MCF 10A (cell line): ENCODE measurements at regions not wholly inside any gene's neighbourhood (a gene's known extent, or its start where the extent isn't known, plus 50 kb on each side); places are given as distances from the start of the nearest gene placed in this dataset.
"Not testable (repeated sequence)": the region's sequence is repeated elsewhere in the genome, so short reads cannot be mapped to it uniquely, and the experiment has no call there.

Experiments used
- BruUV-seq: library from RNA; stranded (reverse); fragments of 400-500 nt; replicated peaks from 2 replicates; lab custom pipeline; 2021; lab: Mats Ljungman, UMichigan
- CTCF ChIA-PET: fragments of 300-600 bp; sonication (Branson Sonifier 250); formaldehyde crosslinking; extraction: SDS; loops from one replicate; lab custom pipeline; 2021; ENCODE audit warnings: antibody characterized with exemption, inconsistent platforms; lab: Yijun Ruan, JAX
- POLR2A ChIA-PET: fragments of 300-600, 350-650 bp; sonication (Branson Sonifier 250); formaldehyde crosslinking; extraction: SDS; loops from one replicate; lab custom pipeline; 2020; ENCODE audit warnings: antibody characterized with exemption, inconsistent platforms; lab: Yijun Ruan, JAX
- DNase-seq: peaks from one replicate; pipeline ENCODE4 v3.0.0-alpha.2; 2018; ENCODE audit not compliant: unreplicated experiment
- H3K27ac Mint-ChIP-seq: one replicate; pipeline ENCODE4 v1.8.0; 2022; ENCODE audit warnings: mild to moderate bottlenecking, low read depth, mixed read lengths; ENCODE audit not compliant: unreplicated experiment
- H3K27me3 Mint-ChIP-seq: one replicate; pipeline ENCODE4 v1.8.0; 2022; ENCODE audit warnings: mixed read lengths; ENCODE audit not compliant: insufficient read depth, unreplicated experiment
- H3K36me3 Mint-ChIP-seq: one replicate; pipeline ENCODE4 v1.8.0; 2022; ENCODE audit warnings: mild to moderate bottlenecking, moderate library complexity, mixed read lengths; ENCODE audit not compliant: insufficient read depth, unreplicated experiment
- H3K4me1 Mint-ChIP-seq: one replicate; pipeline ENCODE4 v1.8.0; 2022; ENCODE audit warnings: mixed read lengths; ENCODE audit not compliant: insufficient read depth, unreplicated experiment
- H3K4me3 Mint-ChIP-seq: one replicate; pipeline ENCODE4 v1.8.0; 2022; ENCODE audit warnings: mild to moderate bottlenecking, moderate library complexity, mixed read lengths; ENCODE audit not compliant: unreplicated experiment
- H3K9me3 Mint-ChIP-seq: one replicate; pipeline ENCODE4 v1.8.0; 2022; ENCODE audit warnings: mixed read lengths; ENCODE audit not compliant: unreplicated experiment
- intact Hi-C: fragments of 100-400 bp; cut with micrococcal nuclease; formaldehyde crosslinking; loops from 2 replicates; pipeline ENCODE4 v1.14.1; 2022
- TF ChIP-seq, protein P1 (sequence below): fragments of 200-600 bp; IDR thresholded peaks from one replicate; pipeline ENCODE4 v1.8.0; 2022; ENCODE audit warnings: antibody characterized with exemption, mild to moderate bottlenecking; ENCODE audit not compliant: unreplicated experiment

DNA sequence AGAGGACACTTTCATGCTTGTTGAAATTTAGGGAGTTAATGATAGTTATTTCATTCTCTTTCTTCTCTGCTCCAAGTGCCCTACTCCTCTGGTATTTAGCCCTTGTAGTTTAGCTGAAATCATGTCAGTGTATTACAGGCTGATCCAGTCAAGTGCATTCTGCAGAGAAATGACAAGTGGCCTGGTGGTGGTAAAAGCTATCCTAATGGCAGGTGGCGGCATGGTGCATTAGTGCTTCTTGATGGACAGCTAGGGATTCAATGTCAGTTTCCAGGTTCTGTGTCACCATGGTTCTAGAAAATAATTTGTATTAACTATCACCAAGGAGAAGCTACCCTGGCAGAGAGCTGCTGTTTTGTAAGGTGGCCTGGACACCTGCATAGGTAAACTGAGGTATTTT lies 90.0 kb upstream of the BNIP2 start:
- no peaks in the 10 kb centered on the region for H3K4me1 Mint-ChIP-seq
- intact Hi-C loops: no loop called here
- H3K9me3 Mint-ChIP-seq: no peaks in the 10 kb centered on the region
- H3K27ac Mint-ChIP-seq: no peak overlapping the region
- TF ChIP-seq, protein P1, sequence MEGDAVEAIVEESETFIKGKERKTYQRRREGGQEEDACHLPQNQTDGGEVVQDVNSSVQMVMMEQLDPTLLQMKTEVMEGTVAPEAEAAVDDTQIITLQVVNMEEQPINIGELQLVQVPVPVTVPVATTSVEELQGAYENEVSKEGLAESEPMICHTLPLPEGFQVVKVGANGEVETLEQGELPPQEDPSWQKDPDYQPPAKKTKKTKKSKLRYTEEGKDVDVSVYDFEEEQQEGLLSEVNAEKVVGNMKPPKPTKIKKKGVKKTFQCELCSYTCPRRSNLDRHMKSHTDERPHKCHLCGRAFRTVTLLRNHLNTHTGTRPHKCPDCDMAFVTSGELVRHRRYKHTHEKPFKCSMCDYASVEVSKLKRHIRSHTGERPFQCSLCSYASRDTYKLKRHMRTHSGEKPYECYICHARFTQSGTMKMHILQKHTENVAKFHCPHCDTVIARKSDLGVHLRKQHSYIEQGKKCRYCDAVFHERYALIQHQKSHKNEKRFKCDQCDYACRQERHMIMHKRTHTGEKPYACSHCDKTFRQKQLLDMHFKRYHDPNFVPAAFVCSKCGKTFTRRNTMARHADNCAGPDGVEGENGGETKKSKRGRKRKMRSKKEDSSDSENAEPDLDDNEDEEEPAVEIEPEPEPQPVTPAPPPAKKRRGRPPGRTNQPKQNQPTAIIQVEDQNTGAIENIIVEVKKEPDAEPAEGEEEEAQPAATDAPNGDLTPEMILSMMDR: no peak
- H3K36me3 Mint-ChIP-seq: no peaks in the 10 kb centered on the region
- BruUV-seq: no TSS peak
- H3K4me3 Mint-ChIP-seq: no peak overlapping the region
- CTCF ChIA-PET: interaction anchor here (0.5 to 0.6 kb wide), 2 partner anchors 107 to 700 kb away, joined by 3 read pairs; partner anchors contain the start of gene ICE2
- no peak for DNase-seq
- POLR2A ChIA-PET: interaction anchor here (0.6 kb wide), 1 partner anchor 555 kb away, joined by 3 read pairs; no protein-coding TSS in a partner anchor
- no peaks in the 10 kb centered on the region for H3K27me3 Mint-ChIP-seq

DNA sequence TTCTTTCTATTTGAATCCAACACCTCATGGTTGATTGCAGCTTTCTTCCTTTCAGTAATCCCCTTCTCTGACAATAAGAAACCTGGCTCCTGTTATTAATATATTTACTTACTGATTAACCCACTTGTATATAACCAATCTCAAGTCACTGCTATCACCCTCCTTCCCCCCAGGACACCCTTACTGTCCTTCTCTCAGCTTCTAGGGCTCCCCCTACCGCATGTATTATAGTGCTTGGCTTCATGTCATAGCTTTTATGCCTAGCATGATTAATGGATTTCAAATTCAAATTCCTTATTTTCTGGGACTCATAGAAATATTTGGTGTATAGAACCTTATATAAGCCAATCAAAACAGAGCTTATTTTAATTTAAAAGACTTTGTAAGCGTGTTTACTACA lies 75.7 kb upstream of the BNIP2 start:
- TF ChIP-seq, protein P1: no peak
- Mint-ChIP-seq H3K4me3 (no peak overlapping the region), H3K36me3 (no peaks in the 10 kb centered on the region), H3K9me3 (no peaks in the 10 kb centered on the region), H3K27me3 (no peaks in the 10 kb centered on the region), H3K27ac (no peak overlapping the region), H3K4me1 (no peaks in the 10 kb centered on the region)
- BruUV-seq: no TSS peak
- DNase-seq: peak; percentile 21
- CTCF ChIA-PET: interaction anchor here (0.6 to 1.2 kb wide), 5 partner anchors 10 to 152 kb away, joined by 3 to 10 read pairs (median 4); no protein-coding TSS in a partner anchor
- POLR2A ChIA-PET: no interaction called here
- intact Hi-C loops: no loop called here

DNA sequence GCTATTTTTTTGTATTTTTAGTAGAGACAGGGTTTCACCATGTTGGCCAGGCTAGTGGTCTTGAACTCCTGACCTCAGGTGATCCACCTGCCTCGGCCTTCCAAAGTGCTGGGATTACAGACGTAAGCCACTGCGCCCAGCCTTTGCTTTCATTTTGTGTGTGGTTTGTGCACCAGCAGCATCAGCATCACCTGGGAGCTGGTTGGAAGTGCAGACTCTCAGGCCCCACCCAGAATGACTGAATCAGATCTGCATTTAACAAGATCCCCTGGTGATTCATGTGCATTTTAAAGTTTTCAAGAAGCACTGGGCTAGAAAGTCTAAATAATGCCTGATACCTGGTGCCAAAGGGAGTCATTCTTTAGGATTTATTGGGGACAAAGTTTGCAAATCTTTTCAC lies 73.4 kb upstream of the BNIP2 start:
- no peaks in the 10 kb centered on the region for H3K27me3 Mint-ChIP-seq
- CTCF ChIA-PET: interaction anchor here (1.0 to 3.1 kb wide), 3 partner anchors 12 to 22 kb away, joined by 3 to 14 read pairs (median 5); no protein-coding TSS in a partner anchor
- peak; percentile 14 for DNase-seq
- H3K4me3 Mint-ChIP-seq: no peak overlapping the region
- H3K36me3 Mint-ChIP-seq: no peaks in the 10 kb centered on the region
- H3K27ac Mint-ChIP-seq: no peak overlapping the region
- BruUV-seq: no TSS peak
- TF ChIP-seq, protein P1: no peak
- no peaks in the 10 kb centered on the region for H3K4me1 Mint-ChIP-seq
- POLR2A ChIA-PET: interaction anchor here (1.3 kb wide), 1 partner anchor 21 kb away, joined by 6 read pairs; no protein-coding TSS in a partner anchor
- intact Hi-C loops: no loop called here
- H3K9me3 Mint-ChIP-seq: no peaks in the 10 kb centered on the region

DNA sequence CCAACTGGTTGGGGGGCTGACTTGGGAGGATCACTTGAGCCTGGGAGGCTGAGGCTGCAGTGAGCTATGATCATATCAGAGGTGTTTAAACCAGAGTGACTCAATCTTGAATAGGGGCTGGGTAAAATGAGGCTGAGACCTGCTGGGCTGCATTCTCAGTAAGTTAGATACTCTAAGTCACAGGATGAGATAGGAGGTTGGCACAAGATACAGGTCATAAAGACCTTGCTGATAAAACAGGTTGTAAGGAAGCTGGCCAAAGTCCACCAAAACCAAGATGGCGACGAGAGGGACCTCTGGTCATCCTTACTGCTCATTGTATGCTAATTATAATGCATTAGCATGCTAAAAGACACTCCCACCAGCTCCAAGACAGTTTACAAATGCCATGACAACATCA lies 71.1 kb upstream of the BNIP2 start:
- BruUV-seq, H3K9me3 Mint-ChIP-seq, H3K4me3 Mint-ChIP-seq, intact Hi-C loops, H3K27me3 Mint-ChIP-seq, POLR2A ChIA-PET, DNase-seq, H3K36me3 Mint-ChIP-seq, H3K27ac Mint-ChIP-seq, H3K4me1 Mint-ChIP-seq: not testable (repeated sequence)
- CTCF ChIA-PET: interaction anchor here (0.6 to 3.1 kb wide), 7 partner anchors 9 to 568 kb away, joined by 3 to 14 read pairs (median 3); no protein-coding TSS in a partner anchor
